OCI-LY3 (cell line): ENCODE measurements at regions not wholly inside any gene's neighbourhood (a gene's known extent, or its start where the extent isn't known, plus 50 kb on each side); places are given as distances from the start of the nearest gene placed in this dataset.

Source experiments
- CTCF ChIP-seq: fragments of 200-600, 300-600 bp; sonication (generic); IDR thresholded peaks from 2 replicates; pipeline ENCODE4 v1.5.1; 2014; ENCODE audit warnings: antibody characterized with exemption, low read length, low read depth
- EZH2phosphoT487 ChIP-seq: fragments of 200-600 bp; shearing (Covaris generic); IDR thresholded peaks from 2 replicates; pipeline ENCODE4 v1.6.1; 2018; ENCODE audit warnings: antibody characterized with exemption, mixed run types, low read depth

- TF ChIP-seq CTCF (no peak), EZH2phosphoT487 (no peak)
Measured at GRCh38 chr10:107450056-107450455, 285.6 kb upstream of the SORCS1 start.
